CD4-positive, CD25-positive, alpha-beta regulatory T cell (primary cell): ENCODE measurements at regions not wholly inside any gene's neighbourhood (a gene's known extent, or its start where the extent isn't known, plus 50 kb on each side); places are given as distances from the start of the nearest gene placed in this dataset.

Experiments
- ATAC-seq, 2 donors: fragments of 150-1000 bp; cut with Tn5 transposase; one replicate each; pipeline ENCODE4 v1.10.0; 2021; ENCODE audit warnings: low read depth in 2 of 2, moderate number of reproducible peaks in 2 of 2, moderate library complexity in 1 of 2
- DNase-seq, 3 donors: peaks; one replicate each; pipeline versions ENCODE4 v3.0.0 to v3.0.0-alpha.2; 2012 to 2022; ENCODE audit warnings: mixed read lengths in 1 of 3
- H3K27ac ChIP-seq: one replicate; pipeline ENCODE4 v1.7.0; 2013; ENCODE audit warnings: mild to moderate bottlenecking, low read length; ENCODE audit not compliant: insufficient read depth, poor library complexity, severe bottlenecking
- H3K27me3 ChIP-seq: one replicate; pipeline ENCODE4 v1.7.0; 2013; ENCODE audit warnings: low read length; ENCODE audit not compliant: control insufficient read depth, insufficient read depth
- H3K36me3 ChIP-seq: one replicate; pipeline ENCODE4 v1.7.0; 2013; ENCODE audit warnings: mild to moderate bottlenecking, low read length, moderate library complexity; ENCODE audit not compliant: control insufficient read depth, insufficient read depth
- H3K4me1 ChIP-seq: 2 replicates; pipeline ENCODE4 v1.7.0; 2013; ENCODE audit warnings: mild to moderate bottlenecking, low read length; ENCODE audit not compliant: insufficient read depth, control insufficient read depth, poor library complexity, severe bottlenecking
- H3K4me3 ChIP-seq: one replicate; pipeline ENCODE4 v1.7.0; 2013; ENCODE audit warnings: low read depth, mild to moderate bottlenecking, low read length, moderate library complexity
- H3K9me3 ChIP-seq, 2 experiments: 1 replicate in 1 of 2; 2 replicates in 1 of 2; pipeline ENCODE4 v1.7.0; 2013; ENCODE audit warnings: low read length in 2 of 2, mild to moderate bottlenecking in 1 of 2, moderate library complexity in 1 of 2; ENCODE audit not compliant: control insufficient read depth in 2 of 2
- H3K27ac Mint-ChIP-seq, 3 donors: one replicate each; pipeline ENCODE4 v1.8.0; 2020 to 2022; ENCODE audit warnings: mild to moderate bottlenecking in 3 of 3, mixed read lengths in 3 of 3, moderate library complexity in 2 of 3
- H3K27me3 Mint-ChIP-seq: one replicate; pipeline ENCODE4 v1.8.0; 2022; ENCODE audit warnings: mild to moderate bottlenecking, mixed read lengths
- H3K36me3 Mint-ChIP-seq: one replicate; pipeline ENCODE4 v1.8.0; 2020; ENCODE audit warnings: mixed read lengths
- H3K4me1 Mint-ChIP-seq, 4 donors: one replicate each; pipeline ENCODE4 v1.8.0; 2020 to 2022; ENCODE audit warnings: mixed read lengths in 4 of 4, mild to moderate bottlenecking in 1 of 4
- H3K4me3 Mint-ChIP-seq, 4 donors: one replicate each; pipeline ENCODE4 v1.8.0; 2020 to 2022; ENCODE audit warnings: mild to moderate bottlenecking in 4 of 4, mixed read lengths in 4 of 4, moderate library complexity in 3 of 4
- H3K9me3 Mint-ChIP-seq, 7 donors: one replicate each; pipeline ENCODE4 v1.8.0; 2020 to 2022; ENCODE audit warnings: mixed read lengths in 7 of 7, mild to moderate bottlenecking in 3 of 7, moderate library complexity in 2 of 7

- Histone ChIP-seq H3K4me3 (no peak overlapping the region), H3K27ac (no peak overlapping the region), H3K4me1 (no peaks in the 10 kb centered on the region), H3K9me3 (no peaks in the 10 kb centered on the region), H3K27me3 (no peaks in the 10 kb centered on the region), H3K36me3 (no peaks in the 10 kb centered on the region)
- Mint-ChIP-seq H3K4me1 (peaks cover 0 to 7% (median 0%) of the 10 kb centered on the region in 4 donors), H3K27ac (no peak overlapping the region), H3K27me3 (no peaks in the 10 kb centered on the region), H3K9me3 (peaks cover 0 to 5% (median 0%) of the 10 kb centered on the region in 7 donors), H3K4me3 (no peak overlapping the region), H3K36me3 (peaks cover 32% of the 10 kb centered on the region)
- no peak for DNase-seq
- no peak for ATAC-seq
Measured at GRCh38 chr18:23350188-23350587, 102.9 kb upstream of the RIOK3 start.

DNA sequence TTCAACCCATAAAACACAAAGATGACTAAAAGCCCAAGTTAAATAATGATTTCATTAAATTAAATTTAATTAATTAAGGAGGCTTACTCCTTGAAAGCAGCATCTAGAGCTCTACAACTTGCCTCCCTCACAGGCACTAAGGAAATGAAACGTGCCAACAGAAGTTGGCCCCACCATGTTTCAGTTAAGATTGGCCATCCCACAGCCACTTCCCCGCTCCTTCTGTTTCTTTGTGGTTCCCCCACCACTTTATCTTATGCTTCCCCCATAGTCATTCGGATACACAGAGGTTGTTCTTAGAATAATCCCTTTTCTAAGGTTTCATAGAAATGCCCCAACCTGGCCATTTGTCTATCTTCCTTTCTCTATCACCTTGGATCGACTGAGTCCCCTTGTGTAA is 101.6 kb upstream of the RIOK3 start:
- no peaks in the 10 kb centered on the region for H3K27me3 ChIP-seq
- Mint-ChIP-seq H3K27me3 (no peaks in the 10 kb centered on the region), H3K9me3 (peaks cover 0 to 5% (median 0%) of the 10 kb centered on the region in 7 donors), H3K4me1 (peaks cover 0 to 7% (median 0%) of the 10 kb centered on the region in 4 donors), H3K27ac (no peak overlapping the region), H3K36me3 (peaks cover 41% of the 10 kb centered on the region), H3K4me3 (no peak overlapping the region)
- no peaks in the 10 kb centered on the region for H3K4me1 ChIP-seq
- DNase-seq (no peak), ATAC-seq (no peak)
- no peak overlapping the region for H3K4me3 ChIP-seq
- H3K9me3 ChIP-seq = no peaks in the 10 kb centered on the region
- H3K27ac ChIP-seq = no peak overlapping the region
- no peaks in the 10 kb centered on the region for H3K36me3 ChIP-seq

- Histone ChIP-seq H3K27ac (no peak overlapping the region), H3K36me3 (no peaks in the 10 kb centered on the region), H3K4me1 (no peaks in the 10 kb centered on the region), H3K4me3 (no peak overlapping the region), H3K9me3 (no peaks in the 10 kb centered on the region), H3K27me3 (no peaks in the 10 kb centered on the region)
- ATAC-seq = no peak
- DNase-seq = no peak
- Mint-ChIP-seq H3K4me1 (peaks cover 0 to 7% (median 0%) of the 10 kb centered on the region in 4 donors), H3K9me3 (peaks cover 0 to 5% (median 0%) of the 10 kb centered on the region in 7 donors), H3K27me3 (no peaks in the 10 kb centered on the region), H3K27ac (no peak overlapping the region), H3K36me3 (peaks cover 41% of the 10 kb centered on the region), H3K4me3 (no peak overlapping the region)
Measured at GRCh38 chr18:23352042-23352441, 101.0 kb upstream of the RIOK3 start.

GRCh38 chr18:23353459-23353858 is 99.6 kb upstream of the RIOK3 start:
- Mint-ChIP-seq H3K4me3 (no peak overlapping the region), H3K27ac (no peak overlapping the region), H3K9me3 (peaks cover 0 to 5% (median 0%) of the 10 kb centered on the region in 7 donors), H3K4me1 (peaks cover 2 to 7% (median 4%) of the 10 kb centered on the region in 4 donors), H3K27me3 (no peaks in the 10 kb centered on the region), H3K36me3 (peaks cover 41% of the 10 kb centered on the region)
- ATAC-seq (no peak), DNase-seq (no peak)
- H3K36me3 ChIP-seq = no peaks in the 10 kb centered on the region
- H3K27ac ChIP-seq = no peak overlapping the region
- no peaks in the 10 kb centered on the region for H3K27me3 ChIP-seq
- H3K4me1 ChIP-seq = peaks cover 1% of the 10 kb centered on the region
- H3K4me3 ChIP-seq = no peak overlapping the region
- no peaks in the 10 kb centered on the region for H3K9me3 ChIP-seq

DNA sequence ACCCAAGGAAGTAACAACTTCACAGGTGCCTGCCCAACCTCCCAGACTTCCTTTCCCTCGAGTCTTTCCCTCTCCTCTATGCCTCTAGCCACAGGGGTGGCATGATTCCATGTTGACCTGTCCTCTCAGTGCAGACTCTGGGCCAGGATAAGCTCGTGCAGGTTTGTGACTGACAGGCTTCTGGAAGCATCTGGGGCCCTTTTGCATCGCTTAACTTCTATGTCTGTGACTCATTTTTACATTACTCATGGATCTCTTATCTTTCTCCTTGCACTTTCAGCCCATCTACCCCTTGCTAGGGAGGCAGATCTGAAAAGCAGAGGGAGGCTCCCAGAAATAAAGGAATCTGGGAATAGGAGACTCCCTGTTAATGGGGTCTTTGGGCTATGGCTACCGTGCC is 98.5 kb upstream of the RIOK3 start:
- H3K36me3 ChIP-seq = no peaks in the 10 kb centered on the region
- no peaks in the 10 kb centered on the region for H3K27me3 Mint-ChIP-seq
- H3K9me3 ChIP-seq = no peaks in the 10 kb centered on the region
- H3K27ac Mint-ChIP-seq = peak overlapping the region in 1 of 3 donors; percentile 9
- no peak overlapping the region for H3K4me3 Mint-ChIP-seq
- peaks cover 0 to 3% (median 0%) of the 10 kb centered on the region in 7 donors for H3K9me3 Mint-ChIP-seq
- H3K4me1 ChIP-seq = peaks cover 5% of the 10 kb centered on the region
- no peaks in the 10 kb centered on the region for H3K27me3 ChIP-seq
- ATAC-seq = no peak
- no peak overlapping the region for H3K27ac ChIP-seq
- DNase-seq = no peak
- no peak overlapping the region for H3K4me3 ChIP-seq
- H3K4me1 Mint-ChIP-seq = peaks cover 5 to 11% (median 8%) of the 10 kb centered on the region in 4 donors
- H3K36me3 Mint-ChIP-seq = peaks cover 40% of the 10 kb centered on the region

GRCh38 chr18:23355206-23355605 is 97.9 kb upstream of the RIOK3 start:
- peaks cover 5 to 11% (median 8%) of the 10 kb centered on the region in 4 donors for H3K4me1 Mint-ChIP-seq
- no peak overlapping the region for H3K4me3 Mint-ChIP-seq
- H3K36me3 ChIP-seq = no peaks in the 10 kb centered on the region
- H3K36me3 Mint-ChIP-seq = peaks cover 34% of the 10 kb centered on the region
- H3K27me3 ChIP-seq = no peaks in the 10 kb centered on the region
- peaks cover 5% of the 10 kb centered on the region for H3K4me1 ChIP-seq
- H3K4me3 ChIP-seq = no peak overlapping the region
- ATAC-seq (no peak), DNase-seq (no peak)
- no peak overlapping the region for H3K27ac ChIP-seq
- H3K9me3 ChIP-seq = no peaks in the 10 kb centered on the region
- H3K27me3 Mint-ChIP-seq = no peaks in the 10 kb centered on the region
- peaks cover 0 to 3% (median 0%) of the 10 kb centered on the region in 7 donors for H3K9me3 Mint-ChIP-seq
- H3K27ac Mint-ChIP-seq = no peak overlapping the region

DNA sequence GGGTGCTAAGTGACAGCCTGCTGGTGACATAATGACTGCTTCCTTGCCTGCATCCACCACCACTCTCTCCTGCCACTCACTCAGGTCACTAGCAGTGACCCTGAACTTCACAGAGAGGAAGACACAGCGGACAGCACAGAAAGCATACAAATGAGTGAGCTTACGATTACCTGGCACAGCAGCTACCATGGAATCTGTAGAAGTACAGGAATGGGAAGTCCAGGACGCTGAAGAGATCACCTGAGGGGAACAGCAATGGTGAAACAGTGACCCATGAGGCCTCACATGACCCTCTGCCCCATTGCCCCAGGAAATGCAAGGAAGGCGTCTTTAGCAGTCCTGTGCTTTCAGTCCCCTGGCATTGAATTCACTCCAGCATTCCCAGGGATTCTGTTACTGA is 96.7 kb upstream of the RIOK3 start:
- DNase-seq = no peak
- ATAC-seq = no peak
- H3K27ac Mint-ChIP-seq = peak overlapping the region in 1 of 3 donors; percentile 3
- no peak overlapping the region for H3K4me3 ChIP-seq
- H3K4me3 Mint-ChIP-seq = no peak overlapping the region
- peaks cover 0 to 3% (median 0%) of the 10 kb centered on the region in 7 donors for H3K9me3 Mint-ChIP-seq
- H3K4me1 Mint-ChIP-seq = peaks cover 5 to 11% (median 8%) of the 10 kb centered on the region in 4 donors
- H3K27ac ChIP-seq = no peak overlapping the region
- H3K27me3 Mint-ChIP-seq = no peaks in the 10 kb centered on the region
- H3K27me3 ChIP-seq = no peaks in the 10 kb centered on the region
- peaks cover 34% of the 10 kb centered on the region for H3K36me3 Mint-ChIP-seq
- H3K36me3 ChIP-seq = no peaks in the 10 kb centered on the region
- no peaks in the 10 kb centered on the region for H3K9me3 ChIP-seq
- peaks cover 5% of the 10 kb centered on the region for H3K4me1 ChIP-seq

DNA sequence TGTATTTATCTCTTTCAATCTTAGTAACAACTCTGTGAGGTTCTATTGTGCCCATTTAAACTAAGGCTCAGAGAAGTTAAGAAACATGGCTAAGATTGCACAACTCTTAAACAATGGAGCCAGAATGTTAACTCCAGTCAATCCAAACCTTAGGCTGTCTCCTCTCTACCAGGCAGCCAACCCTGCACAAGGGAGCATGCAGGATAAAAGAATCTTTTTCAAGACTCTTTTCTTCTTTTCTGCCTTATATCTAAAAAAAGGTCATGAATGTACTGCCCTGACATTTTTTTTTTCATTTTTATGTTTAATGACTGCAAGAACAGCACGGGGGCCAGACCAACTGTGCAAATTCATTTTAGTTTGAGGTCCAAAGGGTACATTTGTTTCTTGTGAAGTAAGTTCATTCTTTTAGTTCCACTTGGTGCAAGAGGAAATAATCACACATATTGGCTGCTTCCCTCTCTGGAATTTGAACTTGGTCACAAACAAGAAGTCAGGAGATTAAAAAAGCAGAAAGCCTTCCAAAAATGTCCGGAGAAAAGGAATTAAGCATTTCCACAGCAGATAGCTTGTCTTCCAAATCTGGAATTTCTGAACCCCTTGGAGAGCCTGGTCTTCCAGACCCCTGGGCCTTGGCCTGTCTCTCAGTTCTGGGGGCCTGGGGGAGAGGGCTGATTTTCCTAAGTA is 96.0 kb upstream of the RIOK3 start:
- Histone ChIP-seq H3K27ac (no peak overlapping the region), H3K4me3 (no peak overlapping the region), H3K4me1 (peaks cover 5% of the 10 kb centered on the region), H3K9me3 (no peaks in the 10 kb centered on the region), H3K36me3 (no peaks in the 10 kb centered on the region), H3K27me3 (no peaks in the 10 kb centered on the region)
- peaks cover 28% of the 10 kb centered on the region for H3K36me3 Mint-ChIP-seq
- DNase-seq (no peak), ATAC-seq (no peak)
- no peak overlapping the region for H3K4me3 Mint-ChIP-seq
- no peaks in the 10 kb centered on the region for H3K9me3 Mint-ChIP-seq
- no peaks in the 10 kb centered on the region for H3K27me3 Mint-ChIP-seq
- peak overlapping the region in 1 of 3 donors; percentile 3 for H3K27ac Mint-ChIP-seq
- H3K4me1 Mint-ChIP-seq = peaks cover under 1 to 11% (median 7%) of the 10 kb centered on the region in 4 donors
